K562 (cell line): ENCODE measurements at regions not wholly inside any gene's neighbourhood (a gene's known extent, or its start where the extent isn't known, plus 50 kb on each side); places are given as distances from the start of the nearest gene placed in this dataset.

ENCODE experiments used
- ATAC-seq: fragments of 200-7000 bp; cut with Tn5 transposase; 3 replicates; pipeline ENCODE4 v1.9.1; 2020; ENCODE audit warnings: moderate library complexity
- BruUV-seq: library from RNA; stranded (reverse); fragments of 400-500 nt; replicated peaks from 2 replicates; lab custom pipeline; 2021; lab: Mats Ljungman, UMichigan
- CTCF ChIA-PET: fragments of 300-600 bp; formaldehyde crosslinking; extraction: SDS; loops from one replicate; lab custom pipeline; 2021; ENCODE audit warnings: low intra/inter-chr PET ratio; lab: Yijun Ruan, JAX
- POLR2A ChIA-PET: fragments of 300-600, 350-650 bp; sonication (Branson Sonifier 250); formaldehyde crosslinking; extraction: SDS; loops from one replicate; lab custom pipeline; 2021; ENCODE audit warnings: antibody characterized with exemption, inconsistent platforms; lab: Yijun Ruan, JAX
- DNase-seq, 4 experiments: peaks; one replicate each; pipeline versions ENCODE4 v3.0.0 to v3.0.0-alpha.2; 2011 to 2018; ENCODE audit warnings: low spot score in 3 of 4, mixed read lengths in 3 of 4; ENCODE audit errors: extremely low read depth in 1 of 4
- FAIRE-seq: peaks from 2 replicates; lab custom pipeline; 2011; peaks lifted over from hg19 to GRCh38; lab: Jason Lieb, UNC
- H2AFZ ChIP-seq: 2 replicates; pipeline ENCODE4 v1.6.0; 2011; ENCODE audit warnings: low read depth, low read length, control low read depth, inconsistent platforms
- H3K27ac ChIP-seq: fragments of 200-600 bp; 3 replicates; pipeline ENCODE4 v1.8.0; 2011; ENCODE audit warnings: low read depth, mild to moderate bottlenecking, control low read depth, inconsistent platforms, low read length, moderate library complexity, mixed read lengths; ENCODE audit errors: extremely low read depth
- H3K27me3 ChIP-seq, 2 experiments: fragments of 300-600 bp in 1 of 2; 2 replicates in 1 of 2; 3 replicates in 1 of 2; pipeline versions ENCODE4 v1.6.0 to v1.8.0; 2011; ENCODE audit warnings: inconsistent platforms in 2 of 2, low read length in 2 of 2, mild to moderate bottlenecking in 1 of 2, mixed read lengths in 1 of 2, moderate library complexity in 1 of 2; ENCODE audit not compliant: control insufficient read depth in 2 of 2, insufficient read depth in 2 of 2
- H3K36me3 ChIP-seq: fragments of 300-600 bp; 3 replicates; pipeline ENCODE4 v1.8.0; 2011; ENCODE audit warnings: mild to moderate bottlenecking, low read length, inconsistent platforms; ENCODE audit not compliant: control insufficient read depth, insufficient read depth
- H3K4me1 ChIP-seq, 2 experiments: fragments of 200-600 bp in 1 of 2; replicated peaks in 1 of 2; 2 replicates in 1 of 2; 3 replicates in 1 of 2; pipeline versions ENCODE4 v1.5.1 to v1.8.0; 2011; ENCODE audit warnings: inconsistent platforms in 2 of 2, low read length in 2 of 2, mild to moderate bottlenecking in 1 of 2, mixed read lengths in 1 of 2, moderate library complexity in 1 of 2; ENCODE audit not compliant: control insufficient read depth in 2 of 2, insufficient read depth in 2 of 2
- H3K4me2 ChIP-seq: 2 replicates; pipeline ENCODE4 v1.6.1; 2011; ENCODE audit warnings: low read length, control low read depth, inconsistent platforms, mixed read lengths; ENCODE audit not compliant: insufficient read depth
- H3K4me3 ChIP-seq: fragments of 200-600 bp; sonication (generic), shearing (Covaris generic); 2 replicates; pipeline ENCODE4 v1.5.1; 2016; ENCODE audit warnings: control low read depth, inconsistent platforms
- H3K79me2 ChIP-seq: fragments of 200-600 bp; 3 replicates; pipeline ENCODE4 v1.8.0; 2011; ENCODE audit warnings: low read length, inconsistent platforms; ENCODE audit not compliant: control insufficient read depth, insufficient read depth
- H3K9ac ChIP-seq, 2 experiments: 2 replicates each; pipeline versions ENCODE4 v1.6.0 to v1.6.1; 2011; ENCODE audit warnings: low read depth in 2 of 2, low read length in 2 of 2, control low read depth in 1 of 2, inconsistent platforms in 1 of 2, mild to moderate bottlenecking in 1 of 2, mixed read lengths in 1 of 2; ENCODE audit not compliant: insufficient read depth in 1 of 2
- H3K9me1 ChIP-seq: one replicate; pipeline ENCODE4 v1.6.0; 2011; ENCODE audit warnings: inconsistent platforms, mild to moderate bottlenecking, low read length, moderate library complexity; ENCODE audit not compliant: control insufficient read depth, insufficient read depth
- H3K9me3 ChIP-seq: replicated peaks from 2 replicates; pipeline ENCODE4 v1.5.1; 2011; ENCODE audit warnings: low read depth, low read length, inconsistent platforms; ENCODE audit not compliant: control insufficient read depth, insufficient read depth
- H4K20me1 ChIP-seq: replicated peaks from 2 replicates; pipeline ENCODE4 v1.6.1; 2011; ENCODE audit warnings: low read length, inconsistent platforms, mixed read lengths; ENCODE audit not compliant: control insufficient read depth, insufficient read depth
- CHD4 ChIP-seq: fragments of 200-600 bp; sonication (generic); IDR thresholded peaks from 3 replicates; pipeline ENCODE4 v1.6.1; 2012; ENCODE audit warnings: low read depth, mild to moderate bottlenecking, mixed read lengths, low read length, inconsistent platforms; ENCODE audit not compliant: insufficient read depth, insufficient replicate concordance, poor library complexity, severe bottlenecking
- CTBP1 ChIP-seq: fragments of 450-650 bp; IDR thresholded peaks from 2 replicates; pipeline ENCODE4 v1.6.1; 2016; ENCODE audit warnings: borderline replicate concordance
- MGA ChIP-seq: fragments of 450-650 bp; IDR thresholded peaks from 2 replicates; pipeline ENCODE4 v1.6.1; 2016; ENCODE audit warnings: mild to moderate bottlenecking, moderate library complexity
- MTA1 ChIP-seq: fragments of 450-650 bp; IDR thresholded peaks from 2 replicates; pipeline ENCODE4 v1.6.1; 2017; ENCODE audit warnings: borderline replicate concordance
- POU5F1 ChIP-seq: fragments of 150-350 bp; IDR thresholded peaks from 2 replicates; pipeline ENCODE4 v1.6.1; 2014; ENCODE audit warnings: borderline replicate concordance, low read length, low read depth, mild to moderate bottlenecking; ENCODE audit not compliant: partially characterized antibody
- TCF7 ChIP-seq: sonication (generic); IDR thresholded peaks from 2 replicates; pipeline ENCODE4 v1.6.1; 2016; ENCODE audit warnings: antibody characterized with exemption, borderline replicate concordance
- ZNF175 ChIP-seq: fragments of 200-800 bp; sonication (Bioruptor generic); IDR thresholded peaks from 2 replicates; pipeline ENCODE4 v1.6.1; 2016; ENCODE audit warnings: low read depth, mild to moderate bottlenecking, missing genetic modification characterization, missing compliant biosample characterization
- WGBS: fragments of 100-300 bp; shearing (Covaris generic); methylation state at CpG from one replicate; pipeline ENCODE4 v1.1.6; 2016; ENCODE audit warnings: low coverage, mixed read lengths; ENCODE audit not compliant: insufficient coverage; ENCODE audit errors: missing lambda C conversion rate; 5-methylcytosine and 5-hydroxymethylcytosine counted together
- in situ Hi-C: fragments of 300-500 bp; cut with MboI; formaldehyde crosslinking; loops from 4 replicates; pipeline ENCODE4 v1.15.0; 2018; ENCODE audit warnings: inconsistent platforms, mixed read lengths
- intact Hi-C: fragments of 100-400 bp; cut with micrococcal nuclease; formaldehyde crosslinking; loops from 2 replicates; pipeline ENCODE4 v1.14.2; 2022
- TF ChIP-seq, protein P1 (sequence below): fragments of 450-650 bp; IDR thresholded peaks from 2 replicates; pipeline ENCODE4 v1.6.1; 2014; ENCODE audit warnings: low read depth, mild to moderate bottlenecking, moderate library complexity, borderline replicate concordance

DNA sequence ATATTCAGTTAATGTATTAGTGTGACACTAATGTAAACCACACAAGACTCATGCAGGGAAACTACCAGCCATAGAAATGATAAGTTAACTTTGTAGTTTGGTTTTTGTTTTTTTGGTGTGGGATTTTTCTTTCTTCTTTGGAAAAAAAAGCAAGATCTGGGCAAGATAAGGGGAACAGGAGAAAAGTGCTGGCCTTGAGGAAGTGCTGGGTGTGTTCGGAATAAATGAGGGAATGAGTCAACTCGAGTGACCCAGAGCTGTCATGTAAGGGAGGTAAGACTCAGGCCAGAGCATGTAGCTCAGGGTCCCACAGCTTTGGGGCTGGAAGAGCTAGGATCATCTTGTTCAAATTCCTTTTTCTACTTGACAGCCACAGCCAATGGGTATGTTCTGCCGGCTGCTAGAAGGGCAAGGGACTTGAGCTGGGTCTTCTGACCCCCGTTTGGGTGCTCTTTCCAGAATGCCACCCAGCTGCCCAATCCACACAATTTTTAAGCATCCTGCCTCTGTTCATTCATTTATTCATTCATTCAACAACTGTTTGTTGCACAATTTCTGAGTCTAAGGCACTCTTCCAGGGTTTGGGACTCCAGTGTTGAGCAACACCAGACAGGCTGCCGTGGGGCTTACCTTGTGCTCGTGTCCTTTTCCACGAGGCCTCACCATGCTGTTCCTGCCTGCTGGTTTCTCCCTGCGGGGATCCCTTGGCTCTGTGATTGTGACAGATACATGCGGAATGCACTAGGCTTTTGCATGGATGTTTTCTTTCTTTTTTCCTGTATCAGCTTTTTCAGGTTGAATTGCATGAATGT, 54.5 kb downstream of the CLDN34 start:
- Histone ChIP-seq H4K20me1 (no peaks in the 10 kb centered on the region; the same call in 1 of the 2 replicates), H2AFZ (no peak overlapping the region), H3K9me3 (no peaks in the 10 kb centered on the region), H3K27me3 (peaks cover 0 to 10% of the 10 kb centered on the region in 2 experiments; a peak in 2 of 5 replicates), H3K4me1 (no peaks in the 10 kb centered on the region), H3K9me1 (no peaks in the 10 kb centered on the region), H3K9ac (no peak overlapping the region), H3K36me3 (no peaks in the 10 kb centered on the region), H3K4me2 (no peak overlapping the region), H3K79me2 (no peaks in the 10 kb centered on the region)
- intact Hi-C loops (no loop called here), in situ Hi-C loops (no loop called here)
- 0% methylated on average over 5 of the region's 9 CpGs for WGBS
- ATAC-seq (no peak), DNase-seq (no peak)
- CTCF ChIA-PET: no interaction called here
- BruUV-seq: no TSS peak
- TF ChIP-seq MGA (no peak), POU5F1 (no peak), CTBP1 (no peak), TCF7 (no peak), MTA1 (no peak), ZNF175 (CRISPR knock-in tag) (no peak), CHD4 (no peak)
- TF ChIP-seq, protein P1, sequence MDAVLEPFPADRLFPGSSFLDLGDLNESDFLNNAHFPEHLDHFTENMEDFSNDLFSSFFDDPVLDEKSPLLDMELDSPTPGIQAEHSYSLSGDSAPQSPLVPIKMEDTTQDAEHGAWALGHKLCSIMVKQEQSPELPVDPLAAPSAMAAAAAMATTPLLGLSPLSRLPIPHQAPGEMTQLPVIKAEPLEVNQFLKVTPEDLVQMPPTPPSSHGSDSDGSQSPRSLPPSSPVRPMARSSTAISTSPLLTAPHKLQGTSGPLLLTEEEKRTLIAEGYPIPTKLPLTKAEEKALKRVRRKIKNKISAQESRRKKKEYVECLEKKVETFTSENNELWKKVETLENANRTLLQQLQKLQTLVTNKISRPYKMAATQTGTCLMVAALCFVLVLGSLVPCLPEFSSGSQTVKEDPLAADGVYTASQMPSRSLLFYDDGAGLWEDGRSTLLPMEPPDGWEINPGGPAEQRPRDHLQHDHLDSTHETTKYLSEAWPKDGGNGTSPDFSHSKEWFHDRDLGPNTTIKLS: no peak
- TF ChIP-seq, all 486 proteins: peak for 0
- POLR2A ChIA-PET: no interaction called here
- FAIRE-seq: no peak
- no peak overlapping the region for H3K27ac ChIP-seq
- H3K4me3 ChIP-seq: no peak overlapping the region
